K562 (cell line): ENCODE measurements at regions not wholly inside any gene's neighbourhood (a gene's known extent, or its start where the extent isn't known, plus 50 kb on each side); places are given as distances from the start of the nearest gene placed in this dataset.

Experiments used
- ATF6 ChIP-seq: sonication (generic); formaldehyde crosslinking; IDR thresholded peaks from 2 replicates; pipeline ENCODE4 v1.4.0; 2020; ENCODE audit warnings: mild to moderate bottlenecking, missing genetic modification reagents
- CREB3 ChIP-seq: fragments of 450-650 bp; conservative IDR thresholded peaks from 2 replicates; pipeline ENCODE4 v1.6.1; 2016; ENCODE audit warnings: missing genetic modification characterization, low read depth, mild to moderate bottlenecking, missing compliant biosample characterization, moderate library complexity
- CTCF ChIP-seq, 3 experiments: IDR thresholded peaks in 2 of 3; conservative IDR thresholded peaks in 1 of 3; 2 replicates each; pipeline ENCODE4 v1.5.1; 2011 to 2012; ENCODE audit warnings: low read length in 3 of 3, mild to moderate bottlenecking in 3 of 3, control low read depth in 2 of 3, improper control_type of control experiment in 1 of 3, inconsistent platforms in 1 of 3, low read depth in 1 of 3, mixed read lengths in 1 of 3, moderate library complexity in 1 of 3; ENCODE audit not compliant: insufficient read depth in 2 of 3
- HES1 ChIP-seq: fragments of 450-650 bp; IDR thresholded peaks from 2 replicates; pipeline ENCODE4 v1.6.1; 2016; ENCODE audit warnings: low read depth, mild to moderate bottlenecking, moderate library complexity
- MECOM ChIP-seq: fragments of 250-450 bp; sonication (Bioruptor Pico); IDR thresholded peaks from 2 replicates; pipeline ENCODE4 v1.8.0; 2022; ENCODE audit warnings: inconsistent platforms
- MLX ChIP-seq, 2 experiments: fragments of 450-650 bp in 1 of 2; sonication (generic) in 1 of 2; formaldehyde crosslinking; conservative IDR thresholded peaks; 2 replicates each; pipeline versions ENCODE4 v1.4.0 to v1.8.1; 2020 to 2022; ENCODE audit warnings: mild to moderate bottlenecking in 1 of 2, missing genetic modification reagents in 1 of 2
- OTX1 ChIP-seq: fragments of 450-650 bp; formaldehyde crosslinking; IDR thresholded peaks from 2 replicates; pipeline ENCODE4 v1.4.0; 2022; ENCODE audit warnings: mild to moderate bottlenecking
- POLR2B ChIP-seq: fragments of 450-650 bp; IDR thresholded peaks from 2 replicates; pipeline ENCODE4 v1.6.1; 2018; ENCODE audit warnings: low read depth; ENCODE audit not compliant: partially characterized antibody
- RBM39 ChIP-seq: fragments of 200-400 bp; formaldehyde crosslinking; optimal IDR thresholded peaks from 2 replicates; pipeline ENCODE3; 2018; ENCODE audit warnings: low read depth, low read length
- SRSF1 ChIP-seq: fragments of 200-400 bp; formaldehyde crosslinking; IDR thresholded peaks from 2 replicates; pipeline ENCODE4 v1.6.1; 2017; ENCODE audit warnings: mild to moderate bottlenecking, low read depth, low read length, moderate library complexity
- SRSF3 ChIP-seq: fragments of 200-400 bp; formaldehyde crosslinking; IDR thresholded peaks from 2 replicates; pipeline ENCODE4 v1.6.1; 2016; ENCODE audit warnings: mild to moderate bottlenecking, low read length, moderate library complexity; ENCODE audit not compliant: insufficient read depth
- TAF15 ChIP-seq: fragments of 200-400 bp; formaldehyde crosslinking; IDR thresholded peaks from 2 replicates; pipeline ENCODE4 v1.6.1; 2017; ENCODE audit warnings: mild to moderate bottlenecking, low read depth, low read length, moderate library complexity
- ZNF12 ChIP-seq: sonication (generic); formaldehyde crosslinking; IDR thresholded peaks from 2 replicates; pipeline ENCODE4 v1.4.0; 2020; ENCODE audit warnings: mild to moderate bottlenecking, missing genetic modification reagents
- ZNF280B ChIP-seq: fragments of 250-450 bp; sonication (Bioruptor Pico); IDR thresholded peaks from 2 replicates; pipeline ENCODE4 v1.5.1; 2021; ENCODE audit warnings: mild to moderate bottlenecking
- ZNF512 ChIP-seq: IDR thresholded peaks from 2 replicates; pipeline ENCODE4 v1.6.1; 2016; ENCODE audit warnings: missing genetic modification characterization, missing compliant biosample characterization
- ZNF785 ChIP-seq: fragments of 250-450 bp; sonication (Bioruptor Pico); IDR thresholded peaks from 2 replicates; pipeline ENCODE4 v1.4.0; 2020; ENCODE audit warnings: mild to moderate bottlenecking
- ZNF830 ChIP-seq: fragments of 250-450 bp; sonication (Bioruptor Pico); IDR thresholded peaks from 2 replicates; pipeline ENCODE4 v1.5.0; 2021; ENCODE audit warnings: mild to moderate bottlenecking

GRCh38 chr6:27630727-27631608 lies 158.1 kb upstream of the ZNF184 start (continued):
- no peak for TF ChIP-seq MLX (CRISPR knock-in tag; conservative IDR thresholded peaks at IDR 0.05)
- peak; percentile 90 for TF ChIP-seq ZNF12 (CRISPR knock-in tag)
- TF ChIP-seq POLR2B = no peak
- peak; percentile 55 to 64 (median 63); a peak in 5 of 6 replicates for TF ChIP-seq CTCF (IDR thresholded peaks at IDR 0.05 in 2 of 3, conservative IDR thresholded peaks at IDR 0.05 in 1 of 3; ENCODE audit: insufficient read depth in 2 of 3, low read depth in 1 of 3, low read length in 3 of 3)
- TF ChIP-seq MECOM (CRISPR knock-in tag) = no peak
- peak; percentile 56 for TF ChIP-seq CREB3 (tag)
- TF ChIP-seq SRSF3 = no peak
- TF ChIP-seq OTX1 (CRISPR knock-in tag) = no peak
- no peak for TF ChIP-seq ZNF512 (tag)
- no peak for TF ChIP-seq SRSF1
- peak; percentile 70 for TF ChIP-seq RBM39
- peak; percentile 99 for TF ChIP-seq ATF6 (CRISPR knock-in tag)
- TF ChIP-seq ZNF830 (CRISPR knock-in tag) = 0 out of 2 replicates have a peak, but pooled peaks have one; percentile 15
- TF ChIP-seq HES1 = no peak
- TF ChIP-seq ZNF280B (CRISPR knock-in tag) = no peak
- no peak for TF ChIP-seq TAF15
- TF ChIP-seq ZNF785 (CRISPR knock-in tag) = no peak
